Fibroblast of mammary gland (primary cell): ENCODE measurements at regions not wholly inside any gene's neighbourhood (a gene's known extent, or its start where the extent isn't known, plus 50 kb on each side); places are given as distances from the start of the nearest gene placed in this dataset.
A peak's percentile ranks its signal among the peaks of the same experiment; 100 is the strongest.

Source experiments
- DNase-seq: peaks from one replicate; pipeline ENCODE4 v3.0.0-alpha.2; 2010; ENCODE audit warnings: low read depth
- H3K4me3 ChIP-seq: 2 replicates; pipeline ENCODE4 v1.5.1; 2011; ENCODE audit warnings: low read depth, mild to moderate bottlenecking, low read length, moderate library complexity; ENCODE audit not compliant: control insufficient read depth
- TF ChIP-seq, protein P1 (sequence below): conservative IDR thresholded peaks from 2 replicates; pipeline ENCODE4 v1.5.1; 2011; ENCODE audit warnings: low read depth, low read length, inconsistent platforms; ENCODE audit not compliant: control insufficient read depth, insufficient read depth

DNA sequence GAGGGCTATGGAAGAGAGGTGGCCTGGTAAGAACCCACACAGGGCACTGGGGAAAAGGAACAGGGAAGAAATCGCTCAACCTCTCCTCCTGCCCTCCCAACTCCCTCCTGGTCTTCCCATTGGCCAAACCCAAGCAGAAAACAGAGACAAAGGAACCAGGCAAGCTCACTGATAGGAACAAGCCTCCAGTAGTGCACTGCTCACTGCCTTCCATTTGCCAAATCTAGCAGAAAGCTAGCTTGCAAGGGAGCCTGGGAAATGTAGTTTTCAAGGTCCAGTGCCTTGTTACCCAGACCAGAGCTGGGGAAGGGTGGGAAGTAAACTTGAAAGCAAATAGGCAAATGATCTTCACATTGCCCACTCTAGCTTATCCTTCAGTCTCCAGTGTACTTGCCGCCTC, 556.1 kb upstream of the AUTS2 start:
- no peak for DNase-seq
- TF ChIP-seq, protein P1, sequence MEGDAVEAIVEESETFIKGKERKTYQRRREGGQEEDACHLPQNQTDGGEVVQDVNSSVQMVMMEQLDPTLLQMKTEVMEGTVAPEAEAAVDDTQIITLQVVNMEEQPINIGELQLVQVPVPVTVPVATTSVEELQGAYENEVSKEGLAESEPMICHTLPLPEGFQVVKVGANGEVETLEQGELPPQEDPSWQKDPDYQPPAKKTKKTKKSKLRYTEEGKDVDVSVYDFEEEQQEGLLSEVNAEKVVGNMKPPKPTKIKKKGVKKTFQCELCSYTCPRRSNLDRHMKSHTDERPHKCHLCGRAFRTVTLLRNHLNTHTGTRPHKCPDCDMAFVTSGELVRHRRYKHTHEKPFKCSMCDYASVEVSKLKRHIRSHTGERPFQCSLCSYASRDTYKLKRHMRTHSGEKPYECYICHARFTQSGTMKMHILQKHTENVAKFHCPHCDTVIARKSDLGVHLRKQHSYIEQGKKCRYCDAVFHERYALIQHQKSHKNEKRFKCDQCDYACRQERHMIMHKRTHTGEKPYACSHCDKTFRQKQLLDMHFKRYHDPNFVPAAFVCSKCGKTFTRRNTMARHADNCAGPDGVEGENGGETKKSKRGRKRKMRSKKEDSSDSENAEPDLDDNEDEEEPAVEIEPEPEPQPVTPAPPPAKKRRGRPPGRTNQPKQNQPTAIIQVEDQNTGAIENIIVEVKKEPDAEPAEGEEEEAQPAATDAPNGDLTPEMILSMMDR: no peak
- H3K4me3 ChIP-seq: no peak overlapping the region

- H3K4me3 ChIP-seq: no peak overlapping the region
- DNase-seq: no peak
- TF ChIP-seq, protein P1: no peak
Observed at GRCh38 chr7:69047151-69047754, 551.0 kb upstream of the AUTS2 start.

DNA sequence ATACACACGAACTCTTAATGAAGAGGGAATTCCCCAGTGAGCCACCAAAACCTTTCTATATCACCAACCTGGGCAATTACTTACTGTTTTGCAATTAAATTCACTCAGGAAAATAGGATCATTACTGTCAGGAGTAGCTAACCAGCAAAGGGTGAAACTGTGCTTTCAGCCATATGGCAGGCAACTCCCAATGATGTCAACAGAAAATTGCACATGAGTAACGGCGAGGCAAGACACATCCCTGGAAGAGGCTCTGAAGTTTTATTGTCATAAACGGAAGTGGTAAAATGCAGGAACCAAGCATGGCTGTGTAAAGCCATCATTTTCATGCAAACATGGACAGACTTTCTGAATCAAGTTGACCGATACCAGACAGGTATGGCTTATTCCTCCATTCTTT, 548.9 kb upstream of the AUTS2 start:
- no peak overlapping the region for H3K4me3 ChIP-seq
- TF ChIP-seq, protein P1: no peak
- DNase-seq: peak; percentile 0

DNA sequence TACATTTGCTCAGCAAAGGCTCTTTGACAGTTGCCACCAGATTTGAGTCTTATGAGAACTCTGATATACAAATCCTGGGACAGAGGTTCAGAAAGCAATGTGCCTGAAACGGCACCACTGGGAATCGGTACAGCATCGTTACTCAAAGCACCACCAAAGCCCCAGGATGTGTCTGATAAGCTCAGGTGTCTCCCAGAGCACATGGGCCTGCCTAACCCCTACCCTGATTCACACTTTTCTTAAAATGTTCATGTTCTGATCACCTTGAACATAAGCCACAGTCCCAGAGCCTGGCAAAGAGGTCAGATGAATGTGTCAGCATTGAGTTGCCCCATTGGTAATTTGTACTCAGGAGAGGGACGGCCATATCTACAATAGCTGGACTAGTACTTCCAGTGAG, 545.8 kb upstream of the AUTS2 start:
- DNase-seq: no peak
- TF ChIP-seq, protein P1: no peak
- no peak overlapping the region for H3K4me3 ChIP-seq

DNA sequence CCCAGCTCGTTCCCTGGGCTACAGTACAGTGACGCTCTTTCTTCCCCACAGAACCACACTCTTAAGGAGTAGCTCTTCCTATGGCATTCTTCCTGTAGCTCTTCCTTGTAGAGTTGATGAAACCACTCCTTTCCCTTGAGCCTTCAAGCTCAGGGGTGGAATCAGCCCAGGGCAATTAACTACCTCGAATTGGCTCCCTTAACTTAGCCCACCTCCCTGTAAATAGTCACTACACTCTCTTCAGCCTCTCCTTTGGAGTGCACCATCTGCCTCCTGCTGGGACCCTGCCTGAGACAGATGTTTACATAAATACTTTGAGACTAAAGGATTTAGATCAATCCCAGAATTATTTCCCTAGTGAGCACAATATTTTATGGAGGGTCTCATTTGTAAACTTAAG, 537.8 kb upstream of the AUTS2 start:
- DNase-seq: no peak
- TF ChIP-seq, protein P1: no peak
- H3K4me3 ChIP-seq: no peak overlapping the region

GRCh38 chr7:69062020-69062765, 536.1 kb upstream of the AUTS2 start:
- TF ChIP-seq, protein P1: no peak

More at GRCh38 chr7:69062020-69062765, 536.1 kb upstream of the AUTS2 start:
- peak; percentile 10 for DNase-seq
- no peak overlapping the region for H3K4me3 ChIP-seq
